ENCODE measurements at regions not wholly inside any gene's neighbourhood (a gene's known extent, or its start where the extent isn't known, plus 50 kb on each side); places are given as distances from the start of the nearest gene placed in this dataset.

DNA sequence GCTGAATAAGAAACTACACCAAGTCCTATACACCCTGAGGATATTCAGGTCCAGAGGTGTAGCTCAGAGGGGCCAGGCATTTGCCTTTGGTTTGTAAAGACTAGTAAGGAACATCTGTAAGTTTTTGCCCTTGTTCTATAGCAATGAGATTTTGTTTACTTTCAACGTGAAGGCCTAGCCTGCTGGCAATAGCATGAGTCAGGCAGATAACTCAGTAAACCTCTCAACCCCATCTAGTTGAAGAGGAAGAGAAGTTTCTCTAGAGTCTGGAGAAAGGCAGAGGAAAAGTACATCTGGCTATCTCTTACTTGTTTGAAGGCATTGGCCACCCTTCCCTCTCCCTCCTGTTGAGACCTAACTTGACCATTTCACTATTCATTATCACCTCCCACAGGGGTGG is 70.3 kb upstream of the ZNF521 start:
- TF ChIP-seq CTCF (IDR thresholded peaks at IDR 0.05) (no peak), EP300 (IDR thresholded peaks at IDR 0.05) (no peak), POLR2A (IDR thresholded peaks at IDR 0.05) (no peak), POLR2AphosphoS5 (IDR thresholded peaks at IDR 0.05) (no peak)
